ENCODE measurements at regions not wholly inside any gene's neighbourhood (a gene's known extent, or its start where the extent isn't known, plus 50 kb on each side); places are given as distances from the start of the nearest gene placed in this dataset.

DNA sequence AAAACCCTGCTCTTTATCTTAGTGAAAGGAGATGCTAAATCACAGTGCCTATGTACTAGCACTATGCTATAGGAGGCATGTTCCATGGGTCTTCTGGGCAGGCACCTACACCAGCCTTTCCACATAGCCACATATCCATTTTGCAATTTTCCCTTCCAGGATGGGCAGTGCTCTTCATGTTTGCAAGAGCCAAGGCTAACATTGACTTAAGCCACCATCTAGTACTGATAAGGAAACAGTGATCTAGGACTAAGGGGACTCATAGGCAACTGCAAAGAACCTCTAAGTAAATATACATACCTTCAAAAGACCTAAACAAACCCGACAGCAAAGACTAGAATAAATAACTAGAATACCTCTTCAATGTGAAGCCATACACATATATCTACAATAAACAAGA lies 919.7 kb upstream of the GYPC start:
- H3K4me3 ChIP-seq (ENCODE audit: low read length) = no peak overlapping the region
- TF ChIP-seq, protein P1, sequence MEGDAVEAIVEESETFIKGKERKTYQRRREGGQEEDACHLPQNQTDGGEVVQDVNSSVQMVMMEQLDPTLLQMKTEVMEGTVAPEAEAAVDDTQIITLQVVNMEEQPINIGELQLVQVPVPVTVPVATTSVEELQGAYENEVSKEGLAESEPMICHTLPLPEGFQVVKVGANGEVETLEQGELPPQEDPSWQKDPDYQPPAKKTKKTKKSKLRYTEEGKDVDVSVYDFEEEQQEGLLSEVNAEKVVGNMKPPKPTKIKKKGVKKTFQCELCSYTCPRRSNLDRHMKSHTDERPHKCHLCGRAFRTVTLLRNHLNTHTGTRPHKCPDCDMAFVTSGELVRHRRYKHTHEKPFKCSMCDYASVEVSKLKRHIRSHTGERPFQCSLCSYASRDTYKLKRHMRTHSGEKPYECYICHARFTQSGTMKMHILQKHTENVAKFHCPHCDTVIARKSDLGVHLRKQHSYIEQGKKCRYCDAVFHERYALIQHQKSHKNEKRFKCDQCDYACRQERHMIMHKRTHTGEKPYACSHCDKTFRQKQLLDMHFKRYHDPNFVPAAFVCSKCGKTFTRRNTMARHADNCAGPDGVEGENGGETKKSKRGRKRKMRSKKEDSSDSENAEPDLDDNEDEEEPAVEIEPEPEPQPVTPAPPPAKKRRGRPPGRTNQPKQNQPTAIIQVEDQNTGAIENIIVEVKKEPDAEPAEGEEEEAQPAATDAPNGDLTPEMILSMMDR (conservative IDR thresholded peaks at IDR 0.05; ENCODE audit: low read length) = no peak
- no peak for DNase-seq (ENCODE audit: low read depth)

DNA sequence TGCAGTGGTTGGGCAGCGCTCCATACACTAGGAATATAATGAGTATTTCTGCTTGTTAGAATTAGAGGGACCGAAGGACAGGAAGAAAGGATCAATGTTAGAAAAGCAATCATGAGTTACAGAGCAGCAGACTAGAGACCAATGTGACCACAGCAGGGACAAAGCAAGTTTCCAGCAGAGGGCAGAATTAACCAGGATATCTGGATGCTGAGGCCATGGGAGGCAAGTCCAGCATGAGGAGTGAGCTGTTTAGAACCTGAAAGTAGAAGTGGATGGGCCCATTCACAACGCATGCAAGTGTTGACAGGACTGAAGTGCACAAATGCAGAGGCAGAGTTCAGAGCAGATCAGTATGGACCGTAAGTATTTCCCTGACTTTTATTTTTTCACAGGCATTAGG lies 910.4 kb upstream of the GYPC start:
- no peak for DNase-seq (ENCODE audit: low read depth)
- H3K4me3 ChIP-seq (ENCODE audit: low read length) = no peak overlapping the region
- TF ChIP-seq, protein P1 (conservative IDR thresholded peaks at IDR 0.05; ENCODE audit: low read length) = no peak

DNA sequence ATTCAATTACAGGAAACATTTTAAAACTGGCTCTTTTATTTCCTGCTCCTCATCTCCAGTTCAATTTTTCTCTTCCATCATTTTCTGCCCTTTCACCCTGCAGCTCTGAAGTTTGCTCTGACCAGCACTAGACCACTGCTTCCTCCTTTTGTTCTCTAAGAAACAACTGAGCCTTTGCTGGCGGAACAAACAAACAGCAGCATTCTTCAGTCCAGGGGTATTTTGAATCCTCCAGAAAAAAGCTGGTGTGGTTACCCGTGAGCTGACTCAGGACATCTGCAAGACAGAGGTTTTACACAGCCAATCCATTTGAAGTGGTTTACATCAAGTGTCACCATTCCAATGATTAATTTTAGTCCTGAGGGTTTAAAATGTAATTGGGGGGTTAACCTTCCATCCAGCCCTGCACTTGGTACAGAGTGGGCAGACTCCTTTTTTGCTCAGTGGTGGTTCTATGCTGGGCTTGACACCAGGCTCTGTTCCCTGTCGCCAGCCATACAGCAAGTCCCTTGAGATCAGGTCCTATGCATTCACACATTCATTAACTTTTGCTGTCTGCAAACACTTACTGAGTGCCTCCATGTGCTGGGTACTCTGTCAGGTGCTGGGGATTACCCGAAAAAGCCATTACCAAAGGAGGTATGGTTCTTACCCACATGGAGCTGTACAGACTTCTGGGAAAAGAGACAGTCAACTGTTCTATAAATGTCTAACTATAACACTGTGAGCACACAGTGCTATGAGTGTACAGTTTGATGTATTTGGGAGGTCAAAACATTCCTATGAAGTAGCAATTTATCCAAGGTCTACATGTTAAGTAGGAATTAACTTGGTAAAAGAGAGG lies 909.4 kb upstream of the GYPC start:
- TF ChIP-seq, protein P1 (conservative IDR thresholded peaks at IDR 0.05; ENCODE audit: low read length) = no peak
- DNase-seq (ENCODE audit: low read depth) = no peak
- H3K4me3 ChIP-seq (ENCODE audit: low read length) = no peak overlapping the region

DNA sequence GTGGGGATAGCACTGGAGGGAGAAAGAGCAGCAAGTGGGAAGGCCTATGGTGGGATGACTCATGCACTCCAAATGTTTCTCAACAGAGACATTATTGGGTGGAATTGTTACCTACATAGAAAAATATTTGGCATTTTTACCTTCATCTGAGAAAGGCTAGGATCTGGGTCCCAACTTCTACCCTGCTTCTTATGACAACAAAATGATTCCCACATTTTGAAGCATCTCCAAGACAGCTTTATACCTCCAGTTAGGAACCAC lies 908.9 kb upstream of the GYPC start:
- H3K4me3 ChIP-seq (ENCODE audit: low read length) = no peak overlapping the region
- TF ChIP-seq, protein P1 (conservative IDR thresholded peaks at IDR 0.05; ENCODE audit: low read length) = no peak
- no peak for DNase-seq (ENCODE audit: low read depth)

DNA sequence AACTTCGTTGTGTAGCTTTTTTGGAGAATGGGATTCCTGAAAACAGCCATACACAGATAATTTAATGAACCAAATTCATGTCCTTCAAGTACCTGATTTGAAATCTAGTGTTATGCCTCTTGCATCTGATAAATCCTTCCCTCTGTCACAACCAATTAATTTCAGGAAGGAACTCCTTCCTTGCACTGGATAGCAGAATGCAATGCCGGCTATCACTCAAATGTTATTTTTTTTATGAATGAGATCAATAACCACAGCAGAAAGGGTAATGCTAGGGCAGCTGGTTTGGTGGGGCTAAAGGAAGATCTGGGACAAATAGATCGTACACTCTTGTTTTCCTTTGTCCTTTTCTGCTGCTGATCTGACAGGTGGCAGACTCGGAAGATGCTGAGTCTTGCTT lies 899.5 kb upstream of the GYPC start:
- TF ChIP-seq, protein P1 (conservative IDR thresholded peaks at IDR 0.05; ENCODE audit: low read length) = no peak
- H3K4me3 ChIP-seq (ENCODE audit: low read length) = no peak overlapping the region
- no peak for DNase-seq (ENCODE audit: low read depth)

DNA sequence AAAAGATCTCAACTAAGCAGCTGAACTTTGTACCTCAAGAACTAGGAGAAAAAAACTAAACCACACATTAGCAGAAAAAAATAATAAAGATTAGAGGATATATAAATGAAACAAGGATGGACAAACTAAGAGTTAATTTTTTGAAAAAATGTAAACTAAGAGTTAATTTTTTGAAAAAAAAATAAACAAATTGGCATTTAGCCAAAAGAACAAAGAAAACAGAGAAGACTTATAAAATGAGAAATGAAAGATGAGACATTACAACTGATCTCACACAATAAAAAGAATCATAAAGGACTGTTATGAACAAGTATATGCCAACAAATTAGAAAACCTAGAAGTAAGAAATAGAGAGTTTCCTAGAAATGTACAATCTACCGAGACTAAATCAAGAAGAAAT lies 859.2 kb upstream of the GYPC start:
- no peak overlapping the region for H3K4me3 ChIP-seq (ENCODE audit: low read length)
- TF ChIP-seq, protein P1 (conservative IDR thresholded peaks at IDR 0.05; ENCODE audit: low read length) = no peak
- no peak for DNase-seq (ENCODE audit: low read depth)

DNA sequence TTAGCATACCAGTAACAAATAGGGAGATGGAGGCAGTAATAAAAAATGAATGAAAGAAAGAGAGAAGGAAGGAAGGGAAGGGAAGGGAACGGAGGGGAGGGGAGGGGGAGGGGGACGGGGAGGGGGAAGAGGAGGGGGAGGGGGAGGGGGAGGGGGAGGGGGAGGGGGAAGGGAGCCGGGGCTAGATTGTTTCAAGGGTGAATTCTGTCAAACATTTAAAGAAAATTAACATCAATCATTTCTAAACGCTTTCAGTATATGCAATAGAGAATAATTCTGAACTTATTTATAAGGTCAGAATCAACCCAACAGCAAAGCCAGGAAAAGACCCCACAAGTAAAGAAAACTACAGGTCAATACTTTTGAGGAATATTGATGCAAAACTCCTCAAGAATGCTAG lies 858.8 kb upstream of the GYPC start:
- TF ChIP-seq, protein P1 (conservative IDR thresholded peaks at IDR 0.05; ENCODE audit: low read length) = no peak
- no peak overlapping the region for H3K4me3 ChIP-seq (ENCODE audit: low read length)
- no peak for DNase-seq (ENCODE audit: low read depth)
